ENCODE measurements at regions not wholly inside any gene's neighbourhood (a gene's known extent, or its start where the extent isn't known, plus 50 kb on each side); places are given as distances from the start of the nearest gene placed in this dataset.

- no peaks in the 10 kb centered on the region for H3K36me3 ChIP-seq (ENCODE audit: control insufficient read depth in 2 of 3, insufficient read depth in 3 of 3, low read length in 3 of 3)
- FAIRE-seq (peak; percentile 77), DNase-seq (peak in 2 of 5 donors; percentile 40 to 56)
- no peaks in the 10 kb centered on the region for H3K27me3 ChIP-seq (ENCODE audit: control insufficient read depth, insufficient read depth, low read length)
- intact Hi-C loops (cut with DNase I): no loop called here
- TF ChIP-seq CTCF (IDR thresholded peaks at IDR 0.05; ENCODE audit: borderline replicate concordance, extremely low read depth, insufficient read depth): peak; percentile 45
- H3K4me3 ChIP-seq (ENCODE audit: low read length in 3 of 3): no peak overlapping the region
- H3K9ac ChIP-seq (ENCODE audit: low read length in 3 of 3): no peak overlapping the region
- no peak overlapping the region for H3K27ac ChIP-seq (ENCODE audit: low read depth in 2 of 2, low read length in 2 of 2)
- no peaks in the 10 kb centered on the region for H3K9me3 ChIP-seq (ENCODE audit: control insufficient read depth in 2 of 3, insufficient read depth in 1 of 3, low read length in 3 of 3)
- H3K4me1 ChIP-seq (ENCODE audit: control insufficient read depth in 2 of 3, insufficient read depth in 2 of 3, low read depth in 1 of 3, low read length in 3 of 3): no peaks in the 10 kb centered on the region
Measured at GRCh38 chr5:143968071-143968878, 156.3 kb downstream of the HMHB1 start.

- intact Hi-C loops (cut with DNase I): no loop called here
- FAIRE-seq (no peak), DNase-seq (no peak)
- H3K9me3 ChIP-seq (ENCODE audit: control insufficient read depth in 2 of 3, insufficient read depth in 1 of 3, low read length in 3 of 3): no peaks in the 10 kb centered on the region
- no peaks in the 10 kb centered on the region for H3K4me1 ChIP-seq (ENCODE audit: control insufficient read depth in 2 of 3, insufficient read depth in 2 of 3, low read depth in 1 of 3, low read length in 3 of 3)
- H3K27me3 ChIP-seq (ENCODE audit: control insufficient read depth, insufficient read depth, low read length): no peaks in the 10 kb centered on the region
- H3K4me3 ChIP-seq (ENCODE audit: low read length in 3 of 3): no peak overlapping the region
- no peaks in the 10 kb centered on the region for H3K36me3 ChIP-seq (ENCODE audit: control insufficient read depth in 2 of 3, insufficient read depth in 3 of 3, low read length in 3 of 3)
- no peak overlapping the region for H3K27ac ChIP-seq (ENCODE audit: low read depth in 2 of 2, low read length in 2 of 2)
- no peak overlapping the region for H3K9ac ChIP-seq (ENCODE audit: low read length in 3 of 3)
- TF ChIP-seq CTCF (IDR thresholded peaks at IDR 0.05; ENCODE audit: borderline replicate concordance, extremely low read depth, insufficient read depth): no peak
Measured at GRCh38 chr5:143970159-143970558, 158.2 kb downstream of the HMHB1 start.

- H3K9me3 ChIP-seq (ENCODE audit: control insufficient read depth in 2 of 3, insufficient read depth in 1 of 3, low read length in 3 of 3): no peaks in the 10 kb centered on the region
- DNase-seq: no peak
- H3K9ac ChIP-seq (ENCODE audit: low read length in 3 of 3): no peak overlapping the region
- TF ChIP-seq CTCF (IDR thresholded peaks at IDR 0.05; ENCODE audit: borderline replicate concordance, extremely low read depth, insufficient read depth): no peak
- no peak overlapping the region for H3K4me3 ChIP-seq (ENCODE audit: low read length in 3 of 3)
- no peak overlapping the region for H3K27ac ChIP-seq (ENCODE audit: low read depth in 2 of 2, low read length in 2 of 2)
- no peaks in the 10 kb centered on the region for H3K36me3 ChIP-seq (ENCODE audit: control insufficient read depth in 2 of 3, insufficient read depth in 3 of 3, low read length in 3 of 3)
- no peaks in the 10 kb centered on the region for H3K27me3 ChIP-seq (ENCODE audit: control insufficient read depth, insufficient read depth, low read length)
- no peak for FAIRE-seq
- no peaks in the 10 kb centered on the region for H3K4me1 ChIP-seq (ENCODE audit: control insufficient read depth in 2 of 3, insufficient read depth in 2 of 3, low read depth in 1 of 3, low read length in 3 of 3)
- intact Hi-C loops (cut with DNase I): no loop called here
Measured at GRCh38 chr5:143972068-143972467, 160.1 kb downstream of the HMHB1 start.
